HG02642 (cell line): ENCODE measurements at regions not wholly inside any gene's neighbourhood (a gene's known extent, or its start where the extent isn't known, plus 50 kb on each side); places are given as distances from the start of the nearest gene placed in this dataset.

Experiments used
- ATAC-seq: cut with Tn5 transposase; IDR thresholded peaks from one replicate; pipeline ENCODE4 v1.9.1; 2021; ENCODE audit warnings: mild to moderate bottlenecking; ENCODE audit not compliant: unreplicated experiment, poor library complexity

- no peak for ATAC-seq
Observed at GRCh38 chr16:55102077-55102476, 171.4 kb downstream of the IRX5 start.

DNA sequence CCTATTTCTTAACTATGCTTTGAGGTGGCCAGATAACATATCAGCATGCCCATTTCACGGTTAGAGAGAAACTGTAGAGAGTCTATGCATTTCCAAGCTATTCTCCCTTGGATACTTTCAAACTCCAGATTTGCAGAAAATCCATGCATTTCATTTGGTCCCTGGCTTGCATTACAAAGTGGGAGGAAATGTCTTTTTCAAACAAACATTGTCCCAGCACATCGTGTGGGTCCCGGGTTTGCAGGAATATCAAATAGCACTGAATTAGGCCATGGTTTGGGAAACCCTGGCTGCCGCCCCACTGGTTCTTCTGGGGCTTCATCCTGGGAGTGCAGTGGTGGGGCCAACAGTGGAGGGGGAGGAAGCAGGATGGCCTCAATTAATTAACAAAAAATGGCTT lies 171.9 kb downstream of the IRX5 start:
- ATAC-seq = no peak

- ATAC-seq = no peak
Observed at GRCh38 chr16:55107851-55108250, 177.2 kb downstream of the IRX5 start.

DNA sequence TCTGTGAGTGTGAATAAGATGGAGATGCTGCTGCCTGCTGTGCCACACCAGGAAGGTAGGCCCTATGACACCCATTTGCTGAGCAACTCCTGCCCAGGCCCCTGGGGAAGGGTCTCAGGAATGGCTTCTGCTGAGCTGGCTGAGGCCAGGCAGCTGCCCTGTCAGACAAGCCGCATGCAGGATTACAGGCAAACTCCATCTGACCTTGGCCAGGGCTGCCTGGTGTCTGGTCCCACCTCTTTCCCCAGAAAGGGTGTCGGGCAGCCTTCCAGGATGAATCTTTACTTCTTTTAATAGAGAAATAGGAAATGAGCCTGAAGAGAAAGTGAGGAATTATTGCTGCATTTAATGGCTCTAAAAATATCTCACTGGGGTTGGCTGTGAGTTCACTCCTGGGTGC lies 182.5 kb downstream of the IRX5 start:
- ATAC-seq = no peak

- no peak for ATAC-seq
Observed at GRCh38 chr16:55115506-55115905, 184.8 kb downstream of the IRX5 start.

GRCh38 chr16:55116165-55116920 lies 185.7 kb downstream of the IRX5 start:
- ATAC-seq = no peak

DNA sequence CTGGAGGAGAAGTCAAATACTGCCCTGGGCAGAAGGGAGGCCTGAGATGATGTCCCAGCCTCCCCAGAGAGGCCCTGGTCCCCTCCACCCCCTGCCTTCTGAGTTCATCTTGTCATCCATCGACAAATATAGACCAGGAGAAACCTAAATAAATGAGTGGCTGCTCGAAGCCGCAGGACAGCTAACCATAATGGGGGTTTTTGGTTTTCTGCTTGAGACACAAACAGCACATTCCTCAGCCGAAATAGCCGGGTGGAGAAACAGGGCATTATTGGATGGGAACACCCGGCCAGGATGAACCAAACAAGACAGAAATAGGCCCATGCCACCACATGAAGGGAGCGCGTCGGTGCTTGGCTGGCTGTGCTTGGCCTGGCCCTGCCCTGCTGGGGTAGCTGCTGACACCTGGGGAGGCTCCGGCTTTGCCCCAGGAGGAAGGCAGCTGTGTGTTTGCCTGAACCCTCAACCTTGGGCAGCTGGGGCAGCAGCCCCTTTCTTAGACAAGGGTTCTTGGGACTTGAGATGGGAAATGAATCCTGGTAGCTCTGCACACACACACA lies 188.1 kb downstream of the IRX5 start:
- no peak for ATAC-seq

GRCh38 chr16:55120408-55120807 lies 189.7 kb downstream of the IRX5 start:
- no peak for ATAC-seq

DNA sequence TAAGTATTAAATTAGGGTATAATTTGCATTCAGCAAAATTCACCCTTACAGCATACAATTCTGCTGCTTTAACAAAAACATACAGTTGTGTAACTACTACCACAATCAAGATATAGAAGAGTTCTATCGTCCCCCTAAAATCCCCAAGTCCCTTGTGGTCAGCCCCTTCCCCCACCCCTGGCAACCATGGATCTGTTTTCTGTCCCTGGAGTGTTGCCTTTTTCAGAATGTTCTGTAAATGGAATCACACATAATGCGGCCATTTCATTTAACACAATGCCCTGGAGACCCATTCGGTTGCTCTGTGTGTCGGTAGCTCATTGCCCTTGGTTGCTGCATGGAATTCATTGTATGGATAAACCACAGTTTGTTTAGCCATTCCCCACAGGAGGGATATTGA lies 190.2 kb downstream of the IRX5 start:
- no peak for ATAC-seq

DNA sequence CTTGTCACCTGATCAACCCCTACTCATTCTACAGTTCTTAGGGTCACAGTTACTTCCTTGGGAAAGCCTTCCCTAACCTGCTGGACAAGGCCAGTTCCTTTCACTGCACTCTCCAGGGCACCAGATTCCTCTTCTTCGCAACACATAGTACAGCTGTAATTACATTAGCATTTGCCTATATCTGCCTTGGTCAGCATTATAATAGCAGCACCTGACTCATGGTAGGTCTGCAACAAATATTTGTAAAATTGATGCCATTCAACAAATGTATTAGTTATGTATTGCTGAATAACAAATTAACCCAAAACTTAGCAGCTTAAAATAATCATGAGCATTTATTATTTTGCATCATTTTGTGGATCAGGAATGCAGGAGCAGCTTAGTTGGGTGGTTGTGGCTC lies 193.0 kb downstream of the IRX5 start:
- no peak for ATAC-seq

DNA sequence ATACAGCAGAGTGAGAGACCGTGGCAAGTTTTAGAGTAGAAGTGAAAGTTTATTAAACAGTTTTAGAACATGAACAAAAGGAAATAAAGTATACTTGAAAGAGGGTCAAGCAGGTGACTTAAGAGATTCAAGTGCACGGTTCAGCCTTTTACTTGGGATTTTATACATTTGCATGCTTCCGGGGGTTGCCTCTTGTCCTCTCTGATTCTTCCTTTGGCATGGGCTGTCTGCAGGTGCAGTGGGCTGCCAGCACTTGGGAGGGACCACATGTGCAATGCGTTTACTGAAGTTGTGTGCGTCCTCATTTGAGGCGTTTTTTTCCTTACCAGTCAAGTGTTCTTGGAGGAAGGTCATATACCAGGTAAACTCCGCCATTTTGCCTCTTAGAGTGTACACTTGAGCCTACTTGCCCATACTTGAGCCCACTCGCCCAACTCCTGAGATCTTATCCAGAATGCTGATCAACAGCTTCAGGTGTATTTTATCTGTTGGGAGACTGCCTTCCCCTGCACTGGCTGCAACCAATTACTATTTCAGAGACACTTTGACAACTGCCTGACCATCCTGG lies 195.2 kb downstream of the IRX5 start:
- no peak for ATAC-seq

DNA sequence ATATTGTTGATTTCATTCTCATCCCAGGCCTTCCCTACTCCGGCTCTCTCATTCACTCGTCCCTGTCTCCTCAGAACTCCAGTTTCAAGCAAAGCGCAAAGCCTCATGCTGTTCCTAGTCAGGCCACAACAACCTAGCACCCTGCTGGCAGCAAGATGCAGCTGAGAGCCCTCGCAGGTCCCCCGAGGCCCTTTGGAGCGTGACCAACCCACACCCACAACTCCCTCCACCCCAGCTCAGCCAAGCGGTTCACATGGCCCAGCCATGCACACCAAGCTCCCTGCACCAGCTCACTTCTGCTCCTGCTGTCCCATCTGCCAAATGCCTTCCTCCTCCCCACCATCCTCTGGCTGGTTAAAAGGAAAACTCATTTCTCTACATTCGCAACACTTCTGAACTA lies 195.8 kb downstream of the IRX5 start:
- ATAC-seq = no peak

- no peak for ATAC-seq
Observed at GRCh38 chr16:55130456-55130855, 193.5 kb upstream of the IRX6 start.

DNA sequence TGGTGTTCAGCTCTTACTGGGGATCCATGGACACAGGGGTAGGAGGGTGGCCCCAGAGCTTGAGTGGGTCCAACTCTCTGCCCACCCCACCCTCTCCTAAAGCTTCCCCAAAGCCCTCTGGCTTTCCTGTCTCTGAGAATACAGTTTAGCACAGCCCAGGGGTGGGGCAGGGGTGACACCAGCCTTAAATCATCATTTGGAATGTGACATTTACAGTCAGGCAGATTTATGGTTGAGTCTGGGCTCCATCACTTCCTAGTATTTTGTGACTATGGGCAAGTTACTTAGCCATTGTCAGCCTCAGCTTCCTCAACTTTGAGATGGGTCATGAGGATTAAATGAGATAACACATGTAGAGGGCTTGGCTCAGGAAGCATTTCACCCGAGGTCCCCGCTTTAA lies 193.1 kb upstream of the IRX6 start:
- no peak for ATAC-seq

GRCh38 chr16:55133654-55134053 lies 190.3 kb upstream of the IRX6 start:
- no peak for ATAC-seq

DNA sequence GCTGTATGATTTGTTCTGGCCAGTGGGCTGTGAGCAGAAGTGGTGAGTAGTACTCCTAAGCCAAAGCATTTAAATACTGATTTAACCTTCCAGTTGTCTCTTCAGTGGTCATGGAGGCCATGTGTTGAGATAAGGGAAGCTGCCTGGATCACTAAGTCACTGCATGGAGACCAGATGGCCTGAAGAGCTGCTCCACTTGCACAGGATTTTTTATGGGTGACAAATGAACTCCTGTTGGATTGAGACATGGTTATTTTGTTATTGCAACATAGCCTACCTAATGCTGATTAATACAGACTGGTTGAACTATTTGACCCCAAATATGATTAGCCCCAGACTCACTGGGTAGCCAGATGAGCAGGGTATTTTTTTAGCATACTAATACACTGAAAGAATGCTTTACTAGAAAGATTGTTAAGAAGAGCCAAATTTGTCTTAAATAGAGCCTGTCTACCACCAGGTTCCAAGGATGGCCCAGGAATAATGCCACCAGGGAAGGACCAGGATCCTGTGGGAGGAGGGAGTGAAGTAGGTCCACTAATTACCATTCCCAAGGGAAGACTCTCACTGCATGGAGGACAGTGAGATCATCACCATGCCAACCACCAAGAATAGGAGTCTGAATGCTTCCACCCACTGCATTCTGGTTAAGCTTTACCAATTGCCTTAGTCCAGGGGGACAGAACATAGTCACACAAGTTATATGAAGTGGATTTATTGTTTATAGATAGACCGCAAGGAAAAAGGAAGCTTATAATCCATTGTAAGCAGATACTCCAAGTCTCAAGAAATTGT lies 187.4 kb upstream of the IRX6 start:
- ATAC-seq = no peak

DNA sequence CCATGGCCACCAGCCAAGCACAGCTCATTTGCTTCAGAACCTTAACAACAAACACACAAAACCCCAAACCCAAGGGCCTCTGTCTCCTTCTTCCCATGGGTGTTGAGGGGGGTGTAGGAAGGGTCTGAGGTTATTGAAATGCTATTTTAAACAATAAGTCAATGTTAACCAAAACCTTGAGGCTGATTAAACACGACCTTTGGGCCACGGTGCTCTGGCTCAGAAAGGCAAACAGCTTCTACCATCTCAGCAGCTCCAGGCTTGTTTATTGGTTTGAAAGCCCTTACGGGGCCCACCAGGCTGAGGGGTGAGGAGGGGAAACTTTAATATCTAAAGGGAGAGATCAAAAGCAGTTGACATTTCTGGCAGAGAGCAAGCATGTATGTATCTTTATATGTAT lies 185.7 kb upstream of the IRX6 start:
- no peak for ATAC-seq

DNA sequence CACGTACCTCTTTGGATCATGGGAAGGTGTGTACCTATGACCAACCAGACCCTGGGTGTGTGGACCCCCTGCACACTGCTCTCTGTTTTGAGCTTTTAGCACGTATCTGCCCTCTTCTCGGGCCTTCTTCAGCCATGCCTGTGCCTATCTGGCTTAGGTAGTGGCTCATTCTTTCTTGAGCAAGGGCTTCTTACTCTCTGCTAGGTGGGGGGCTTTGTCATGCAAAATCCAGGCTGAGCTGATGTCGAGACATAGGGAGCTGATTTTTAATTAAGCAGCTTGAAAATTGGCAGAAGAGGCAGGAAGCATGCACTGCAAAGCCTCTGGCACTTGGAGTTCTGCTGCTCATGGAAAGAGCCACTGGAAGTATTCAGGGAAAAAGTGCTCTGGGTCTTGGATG lies 181.6 kb upstream of the IRX6 start:
- no peak for ATAC-seq

DNA sequence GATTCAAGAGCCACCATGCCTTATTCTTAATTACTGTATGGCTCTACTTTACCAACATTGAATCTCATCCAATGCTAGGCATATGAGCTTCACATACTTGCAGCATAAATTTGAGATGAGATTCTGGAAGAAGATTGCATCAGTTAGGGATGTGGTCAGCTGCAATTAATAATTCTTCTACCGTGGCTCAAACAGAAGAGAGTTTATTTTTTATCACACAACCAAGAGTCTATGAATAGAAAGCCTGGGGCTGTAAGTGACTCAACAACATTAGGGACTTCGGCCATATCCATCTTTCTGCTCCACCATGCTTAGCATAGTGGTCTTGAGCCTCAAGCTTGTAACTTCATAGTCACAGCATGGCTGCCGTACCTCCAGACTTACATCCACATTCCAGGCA lies 179.4 kb upstream of the IRX6 start:
- no peak for ATAC-seq

DNA sequence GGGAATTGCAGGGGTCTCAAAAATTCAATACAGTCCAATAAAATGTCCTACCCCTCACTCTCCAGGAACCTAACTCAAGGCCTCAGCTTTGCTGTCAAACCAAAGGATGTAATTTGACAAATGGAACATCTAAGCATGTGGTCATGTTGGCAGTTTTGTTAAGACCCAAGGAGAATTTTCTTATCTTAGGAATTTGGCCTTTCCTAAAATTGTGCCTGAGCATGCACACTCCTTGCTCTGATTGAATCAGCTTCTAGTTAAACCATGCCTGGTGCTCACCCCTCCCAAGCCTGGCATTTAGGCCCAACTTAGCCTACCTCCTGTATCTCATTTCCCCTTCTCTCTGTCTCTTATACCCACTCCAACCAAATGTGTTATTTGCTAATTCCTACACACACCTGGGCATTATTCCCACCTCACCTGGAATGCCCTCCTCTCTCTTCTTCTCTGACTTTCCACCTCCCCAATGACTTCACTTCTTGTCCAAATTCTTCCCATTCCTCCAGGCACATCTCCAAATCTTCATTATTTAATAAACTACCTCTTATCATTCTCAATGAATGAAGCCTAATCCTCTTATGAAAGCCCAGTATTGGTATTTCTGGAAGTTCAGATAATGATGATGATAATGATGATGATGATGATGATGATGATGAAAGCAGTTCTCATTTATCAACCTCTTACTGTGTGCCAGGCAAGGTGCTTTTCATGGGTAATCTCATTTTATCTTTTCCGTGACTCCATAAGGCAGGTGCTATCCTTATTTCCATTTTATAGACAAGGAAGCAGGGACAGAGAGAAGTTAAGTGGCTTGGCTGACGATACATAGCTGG lies 178.0 kb upstream of the IRX6 start:
- ATAC-seq = no peak
